HL-60 (cell line): ENCODE measurements at regions not wholly inside any gene's neighbourhood (a gene's known extent, or its start where the extent isn't known, plus 50 kb on each side); places are given as distances from the start of the nearest gene placed in this dataset.

Experiments
- DNase-seq, 2 experiments: peaks; one replicate each; pipeline ENCODE4 v3.0.0-alpha.2; 2010 to 2020; ENCODE audit warnings: low read depth in 1 of 2, low spot score in 1 of 2
- H3K27ac ChIP-seq: fragments of 250-450 bp; sonication (Bioruptor Pico); replicated peaks from 2 replicates; pipeline ENCODE4 v1.5.1; 2020; ENCODE audit warnings: mild to moderate bottlenecking, moderate library complexity
- H3K27me3 ChIP-seq: fragments of 250-450 bp; sonication (Bioruptor Pico); 2 replicates; pipeline ENCODE4 v1.5.1; 2021; ENCODE audit warnings: mild to moderate bottlenecking, moderate library complexity; ENCODE audit not compliant: insufficient read depth, poor library complexity, severe bottlenecking
- H3K4me3 ChIP-seq: replicated peaks from 2 replicates; pipeline ENCODE4 v1.5.1; 2011; ENCODE audit warnings: mild to moderate bottlenecking, control low read depth, low read length; ENCODE audit not compliant: insufficient read depth
- GABPA ChIP-seq: IDR thresholded peaks from 2 replicates; pipeline ENCODE4 v1.6.1; 2012; ENCODE audit warnings: low read depth
- POLR2AphosphoS5 ChIP-seq: IDR thresholded peaks from 2 replicates; pipeline ENCODE4 v1.6.1; 2012; ENCODE audit warnings: low read depth
- REST ChIP-seq: IDR thresholded peaks from 2 replicates; pipeline ENCODE4 v1.6.1; 2012; ENCODE audit warnings: low read depth; ENCODE audit not compliant: insufficient replicate concordance
- SPI1 ChIP-seq: IDR thresholded peaks from 2 replicates; pipeline ENCODE4 v1.6.1; 2012; ENCODE audit warnings: low read depth, mild to moderate bottlenecking, borderline replicate concordance
- TF ChIP-seq, protein P1 (sequence below): IDR thresholded peaks from one replicate; pipeline ENCODE4 v1.5.1; 2011; ENCODE audit warnings: low read length, control low read depth, inconsistent platforms; ENCODE audit not compliant: insufficient read depth

DNA sequence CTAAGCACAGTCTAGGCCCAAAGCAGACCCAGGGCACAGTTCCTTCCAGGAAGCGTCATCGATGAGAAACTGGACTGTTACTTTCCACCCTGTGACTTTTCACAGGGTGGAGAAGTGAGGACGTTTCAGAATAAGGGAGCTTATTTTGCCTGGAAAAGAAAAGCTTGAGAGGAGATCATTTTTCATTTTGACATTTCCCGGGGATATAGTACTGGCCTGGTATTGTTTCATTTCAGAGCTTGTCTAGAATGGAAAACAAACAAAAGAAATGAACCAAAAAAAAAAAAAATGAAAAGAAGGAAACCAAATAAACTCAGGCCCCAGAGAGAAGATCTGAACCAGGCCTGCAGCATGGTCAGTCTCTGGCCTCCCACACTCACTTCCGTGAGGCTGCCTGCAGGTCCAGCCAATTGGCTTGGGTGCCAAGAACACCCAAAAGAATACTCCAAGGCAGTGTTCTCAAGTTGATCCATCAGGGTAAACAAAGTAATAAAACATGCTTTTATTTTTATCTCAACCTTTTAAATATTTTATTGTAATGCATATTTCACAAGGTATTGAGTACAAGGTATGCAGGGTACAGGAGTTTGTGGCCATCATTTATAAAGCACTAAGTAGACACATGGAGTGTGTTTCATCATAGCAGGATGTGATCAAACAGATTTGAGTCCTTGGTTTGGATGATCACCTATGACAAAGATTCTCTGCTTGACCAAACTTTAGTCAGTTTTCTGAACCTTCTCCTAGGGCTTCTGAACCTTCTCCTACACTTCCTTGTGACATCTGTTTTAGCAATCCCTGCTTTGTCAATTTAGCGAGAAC lies 176.9 kb upstream of the GGTLC1 start:
- no peak for TF ChIP-seq GABPA
- TF ChIP-seq SPI1: no peak
- no peak for TF ChIP-seq POLR2AphosphoS5
- TF ChIP-seq REST: no peak
- TF ChIP-seq, protein P1, sequence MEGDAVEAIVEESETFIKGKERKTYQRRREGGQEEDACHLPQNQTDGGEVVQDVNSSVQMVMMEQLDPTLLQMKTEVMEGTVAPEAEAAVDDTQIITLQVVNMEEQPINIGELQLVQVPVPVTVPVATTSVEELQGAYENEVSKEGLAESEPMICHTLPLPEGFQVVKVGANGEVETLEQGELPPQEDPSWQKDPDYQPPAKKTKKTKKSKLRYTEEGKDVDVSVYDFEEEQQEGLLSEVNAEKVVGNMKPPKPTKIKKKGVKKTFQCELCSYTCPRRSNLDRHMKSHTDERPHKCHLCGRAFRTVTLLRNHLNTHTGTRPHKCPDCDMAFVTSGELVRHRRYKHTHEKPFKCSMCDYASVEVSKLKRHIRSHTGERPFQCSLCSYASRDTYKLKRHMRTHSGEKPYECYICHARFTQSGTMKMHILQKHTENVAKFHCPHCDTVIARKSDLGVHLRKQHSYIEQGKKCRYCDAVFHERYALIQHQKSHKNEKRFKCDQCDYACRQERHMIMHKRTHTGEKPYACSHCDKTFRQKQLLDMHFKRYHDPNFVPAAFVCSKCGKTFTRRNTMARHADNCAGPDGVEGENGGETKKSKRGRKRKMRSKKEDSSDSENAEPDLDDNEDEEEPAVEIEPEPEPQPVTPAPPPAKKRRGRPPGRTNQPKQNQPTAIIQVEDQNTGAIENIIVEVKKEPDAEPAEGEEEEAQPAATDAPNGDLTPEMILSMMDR: no peak
- no peak overlapping the region for H3K4me3 ChIP-seq
- no peaks in the 10 kb centered on the region for H3K27me3 ChIP-seq
- DNase-seq: no peak
- H3K27ac ChIP-seq: no peak overlapping the region

DNA sequence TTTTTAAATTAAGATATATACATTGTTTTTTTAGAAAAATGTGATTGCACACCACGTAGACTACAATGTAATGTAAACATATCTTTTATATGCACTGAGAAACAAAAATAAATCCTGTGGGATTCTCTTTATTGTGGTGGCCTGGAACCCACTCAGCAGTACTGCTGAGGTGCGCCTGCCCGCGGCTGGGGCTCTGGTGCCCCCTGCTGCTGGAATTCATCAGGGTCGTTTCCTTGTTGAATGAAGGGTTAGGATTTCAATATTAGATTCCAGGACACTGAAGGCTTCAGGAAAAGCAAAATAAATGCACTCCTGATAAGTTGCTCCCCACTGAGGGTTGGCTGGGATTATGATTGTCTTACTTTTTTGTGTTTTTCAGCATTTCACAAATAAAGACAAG lies 175.8 kb upstream of the GGTLC1 start:
- peak in 1 of 2 experiments; percentile 51 for DNase-seq
- H3K4me3 ChIP-seq: no peak overlapping the region
- H3K27ac ChIP-seq: no peak overlapping the region
- TF ChIP-seq REST: no peak
- TF ChIP-seq, protein P1: peak; percentile 29
- no peaks in the 10 kb centered on the region for H3K27me3 ChIP-seq

DNA sequence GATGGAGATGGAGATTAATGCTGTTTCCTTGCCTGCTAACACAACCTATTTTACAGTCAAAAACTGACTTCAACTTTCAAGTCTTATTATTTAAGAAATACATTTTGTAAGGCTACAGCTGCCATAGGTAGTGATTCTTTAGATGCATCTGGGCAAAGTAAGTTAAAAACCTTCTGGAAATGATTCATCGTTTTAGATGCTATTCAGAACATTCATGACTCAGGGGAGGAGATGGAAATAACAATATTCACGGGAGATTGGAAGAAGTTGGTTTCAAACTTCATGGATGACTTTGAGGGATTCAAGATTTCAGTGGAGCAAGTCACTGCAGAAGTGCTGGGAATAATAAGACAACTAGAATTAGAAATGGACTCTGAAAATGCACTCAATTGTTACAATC lies 174.9 kb upstream of the GGTLC1 start:
- Histone ChIP-seq H3K4me3 (no peak overlapping the region), H3K27me3 (no peaks in the 10 kb centered on the region), H3K27ac (no peak overlapping the region)
- TF ChIP-seq REST (no peak), SPI1 (no peak), POLR2AphosphoS5 (no peak), GABPA (no peak)
- TF ChIP-seq, protein P1: no peak
- DNase-seq: no peak
